HG03565 (cell line): ENCODE measurements at regions not wholly inside any gene's neighbourhood (a gene's known extent, or its start where the extent isn't known, plus 50 kb on each side); places are given as distances from the start of the nearest gene placed in this dataset.
"Not testable (repeated sequence)": the region's sequence is repeated elsewhere in the genome, so short reads cannot be mapped to it uniquely, and the experiment has no call there.

Experiments used
- ATAC-seq: cut with Tn5 transposase; IDR thresholded peaks from one replicate; pipeline ENCODE4 v1.9.1; 2021; ENCODE audit warnings: mild to moderate bottlenecking, moderate library complexity; ENCODE audit not compliant: unreplicated experiment

DNA sequence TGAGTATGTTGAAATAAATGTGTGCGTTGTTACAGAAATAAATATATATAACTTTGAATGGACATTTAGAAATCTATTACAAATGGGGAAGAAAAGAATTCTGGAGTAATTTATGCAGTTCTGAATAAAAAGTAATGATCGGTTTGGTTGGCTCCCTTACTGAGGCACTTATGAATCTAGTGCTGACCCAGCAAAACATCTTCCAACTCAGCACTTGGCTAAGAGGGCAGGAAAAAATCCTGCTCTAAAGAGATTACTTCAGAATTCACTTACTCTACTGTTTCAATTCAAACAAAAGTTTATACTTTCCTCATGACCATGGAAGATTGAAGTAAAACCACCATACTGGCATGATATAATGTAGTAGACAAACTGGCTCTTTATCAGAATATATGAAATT is 123.9 kb upstream of the RXFP1 start:
- no peak for ATAC-seq

DNA sequence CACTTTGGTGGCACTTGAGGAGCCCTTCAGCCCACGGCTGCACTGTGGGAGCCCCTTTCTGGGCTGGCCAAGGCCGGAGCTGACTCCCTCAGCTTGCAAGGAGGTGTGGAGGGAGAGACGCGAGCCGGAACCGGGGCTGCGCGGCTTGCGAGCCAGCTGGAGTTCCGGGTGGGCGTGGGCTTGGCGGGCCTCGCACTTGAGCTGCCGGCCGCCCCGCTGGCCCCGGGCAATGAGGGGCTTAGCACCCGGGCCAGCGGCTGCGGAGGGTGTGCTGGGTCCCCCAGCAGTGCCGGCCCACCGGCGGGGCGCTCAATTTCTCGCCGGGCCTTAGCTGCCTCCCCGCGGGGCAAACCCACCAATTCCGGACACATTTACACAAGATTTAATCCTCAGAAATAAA is 113.7 kb upstream of the RXFP1 start:
- ATAC-seq: not testable (repeated sequence)

DNA sequence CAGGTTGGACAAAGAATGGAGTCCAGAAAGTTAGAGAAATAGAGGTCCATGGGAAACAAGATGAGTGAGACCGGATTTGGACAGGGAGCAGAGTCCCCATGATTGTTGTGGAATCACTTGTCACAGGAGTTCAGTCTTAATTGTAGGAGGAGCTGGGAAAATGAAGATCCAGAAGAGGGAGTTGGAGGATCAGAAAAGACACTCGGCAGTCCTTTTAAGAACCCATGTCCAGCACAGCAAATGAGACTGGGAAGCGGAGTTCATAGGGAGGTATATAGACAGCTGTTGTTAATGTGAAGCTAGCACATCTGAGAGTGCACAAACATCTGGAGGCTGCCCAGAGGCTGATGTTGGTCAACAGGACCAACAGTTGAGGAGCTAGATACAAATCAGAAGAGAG is 111.4 kb upstream of the RXFP1 start:
- ATAC-seq: no peak

DNA sequence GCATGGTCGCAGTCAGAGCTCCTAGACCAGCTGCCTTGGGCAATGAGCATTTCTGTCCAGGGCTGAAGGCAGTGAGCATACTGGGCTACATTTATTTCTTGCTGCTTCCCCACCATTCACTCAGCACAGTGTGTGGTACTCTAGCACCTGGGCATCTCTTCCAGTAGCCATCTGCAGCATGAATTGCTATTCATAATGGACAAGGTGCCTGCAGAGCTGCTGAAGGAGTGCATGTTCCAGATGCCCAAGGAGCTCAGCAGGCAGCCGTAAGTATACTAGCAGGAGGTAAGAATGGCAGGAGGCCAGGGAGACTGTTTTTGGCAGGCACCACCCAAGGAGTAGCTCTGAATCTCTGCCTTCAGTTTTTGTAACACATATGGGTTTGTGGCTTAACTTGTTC is 110.4 kb upstream of the RXFP1 start:
- no peak for ATAC-seq

DNA sequence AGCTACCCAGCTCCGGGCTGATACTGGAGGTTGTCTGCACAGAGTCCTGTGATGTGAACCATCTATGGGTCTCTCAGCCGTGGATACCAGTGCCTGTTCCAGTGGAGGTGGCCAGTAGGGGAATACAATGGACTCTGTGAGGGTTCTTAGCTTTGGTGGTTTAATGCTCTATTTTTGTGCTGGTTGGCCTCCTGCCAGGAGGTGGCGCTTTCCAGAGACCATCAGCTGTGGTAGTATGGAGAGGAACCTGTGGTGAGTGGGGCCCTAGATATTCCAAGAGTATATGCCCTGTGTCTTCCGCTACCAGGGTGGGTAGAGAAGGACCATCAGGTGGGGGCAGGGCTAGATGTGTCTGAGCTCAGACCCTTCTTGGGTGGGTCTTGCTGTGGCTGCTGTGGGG is 103.0 kb upstream of the RXFP1 start:
- ATAC-seq: not testable (repeated sequence)

DNA sequence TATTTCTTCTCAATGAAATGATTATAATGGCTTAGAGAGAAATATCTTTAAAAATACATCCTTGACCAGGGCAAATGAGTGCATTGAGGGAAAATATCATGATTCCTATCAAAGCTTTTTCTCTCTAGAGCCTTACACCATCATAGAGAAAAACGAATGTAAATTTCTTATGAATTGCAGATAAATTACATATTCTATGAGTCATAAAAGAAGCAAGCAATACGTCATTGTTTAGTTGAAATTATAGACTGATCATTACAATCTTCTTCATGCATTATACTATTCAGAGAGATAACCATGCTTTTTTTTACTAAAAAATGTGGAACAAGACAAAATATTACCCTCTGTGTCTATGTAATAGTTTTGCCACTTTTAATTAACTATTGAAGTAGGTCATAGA is 100.9 kb upstream of the RXFP1 start:
- no peak for ATAC-seq

DNA sequence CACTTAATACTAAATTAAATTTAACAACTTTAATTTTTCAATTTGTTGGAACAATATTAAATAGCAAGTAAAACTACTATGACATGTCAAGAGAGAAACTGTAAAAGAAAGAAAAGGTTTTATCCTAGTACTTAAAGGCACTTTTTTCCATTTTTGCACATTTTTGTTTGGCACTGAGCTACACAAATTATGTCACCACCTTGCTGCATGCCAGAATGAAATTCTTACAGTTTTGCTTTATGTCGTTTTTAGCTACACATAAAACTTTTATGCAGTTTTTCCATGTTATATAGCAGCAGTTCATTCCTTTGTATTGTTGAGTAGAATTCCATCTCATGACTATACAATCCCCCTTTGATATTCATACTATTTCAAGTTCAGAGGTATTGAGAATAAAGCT is 99.1 kb upstream of the RXFP1 start:
- no peak for ATAC-seq

DNA sequence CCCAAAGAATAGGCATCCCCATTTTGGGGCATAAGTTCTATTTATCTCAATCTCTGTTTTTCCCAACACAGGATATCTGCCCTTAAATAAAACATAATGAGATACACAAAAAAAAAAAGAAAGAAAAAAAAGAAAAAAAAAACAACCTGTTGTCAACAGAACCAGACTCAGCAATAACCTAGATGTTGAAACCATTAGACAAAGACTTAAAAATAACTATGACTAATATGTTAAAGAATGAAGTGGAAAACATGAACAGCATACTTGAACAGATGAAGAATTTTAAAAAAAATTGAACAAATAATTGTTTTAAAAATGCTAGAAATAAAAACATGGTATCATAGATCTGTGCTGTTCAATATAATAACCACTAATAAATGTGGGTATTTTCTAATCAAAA is 93.4 kb upstream of the RXFP1 start:
- no peak for ATAC-seq

DNA sequence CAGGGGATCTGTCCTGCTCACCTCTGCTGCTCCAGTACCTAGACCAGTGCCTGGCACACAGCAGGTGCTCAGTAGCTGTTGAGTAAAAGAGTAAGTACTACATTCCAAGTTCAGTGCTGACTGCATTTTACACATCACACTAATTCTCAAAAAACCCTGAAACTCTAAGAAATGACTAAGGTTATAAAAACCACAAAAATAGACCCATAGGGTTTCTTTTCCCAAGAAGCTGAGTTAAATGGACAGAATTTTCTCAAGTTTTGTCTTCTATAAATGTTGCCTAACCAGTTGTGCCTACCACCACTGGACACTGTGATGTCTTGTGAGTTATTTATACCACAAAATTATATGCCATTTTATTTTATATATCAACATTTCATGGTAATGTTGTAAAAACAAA is 78.9 kb upstream of the RXFP1 start:
- ATAC-seq: no peak

DNA sequence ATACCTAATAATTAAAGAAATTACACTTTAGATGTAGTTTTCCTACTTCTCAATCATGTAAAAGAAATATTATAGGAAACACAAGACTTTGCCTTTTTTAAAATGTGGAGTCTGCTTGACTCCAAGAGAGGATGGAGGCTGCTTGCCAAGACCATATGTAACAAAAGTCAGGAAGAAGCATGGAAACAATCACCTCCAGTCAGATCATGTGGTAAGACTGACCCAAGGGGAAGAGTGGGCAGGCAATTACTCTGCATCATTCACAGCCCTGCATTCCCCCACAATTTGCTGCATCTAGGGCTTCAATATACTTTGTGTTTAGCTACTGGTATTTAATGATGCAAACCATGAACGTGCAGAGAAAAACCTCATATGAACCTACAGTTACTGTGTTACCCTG is 78.0 kb upstream of the RXFP1 start:
- no peak for ATAC-seq

DNA sequence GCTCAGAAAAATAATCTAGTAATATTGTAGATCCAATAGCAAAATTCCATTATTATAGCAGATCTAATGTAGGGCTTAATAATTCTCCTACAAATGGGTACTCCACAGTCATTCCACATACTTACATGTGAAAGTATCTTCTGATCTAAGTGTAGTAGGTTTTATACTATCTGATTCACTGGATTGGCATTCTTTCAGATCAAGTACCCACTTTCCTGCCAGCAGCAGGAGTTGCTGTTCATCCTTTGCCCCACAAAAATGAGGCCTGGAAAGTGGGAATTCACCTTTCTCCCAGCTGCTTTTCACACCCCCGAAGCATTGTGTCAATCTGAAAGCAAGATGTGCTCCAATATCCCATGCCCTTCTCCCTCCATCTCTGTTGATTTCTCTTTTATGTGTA is 77.1 kb upstream of the RXFP1 start:
- ATAC-seq: no peak

DNA sequence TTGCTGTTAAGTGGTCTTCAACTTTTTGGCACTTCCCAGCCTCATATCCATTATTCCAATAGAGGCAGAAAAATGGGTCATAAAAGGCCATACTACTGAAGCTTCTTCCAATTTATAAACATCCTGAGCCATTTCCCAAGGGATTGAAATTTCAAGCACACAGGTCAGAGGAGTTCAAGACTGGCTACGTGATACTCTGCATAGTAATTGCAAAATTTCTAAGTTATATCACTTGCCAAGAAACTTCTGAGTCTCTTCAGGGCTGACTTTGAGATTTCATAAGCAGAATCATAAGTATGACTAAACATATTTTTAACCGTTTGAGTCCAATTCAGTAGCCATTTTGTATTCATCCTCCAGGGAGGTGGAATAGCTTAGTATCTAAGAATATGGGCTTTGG is 75.6 kb upstream of the RXFP1 start:
- no peak for ATAC-seq

DNA sequence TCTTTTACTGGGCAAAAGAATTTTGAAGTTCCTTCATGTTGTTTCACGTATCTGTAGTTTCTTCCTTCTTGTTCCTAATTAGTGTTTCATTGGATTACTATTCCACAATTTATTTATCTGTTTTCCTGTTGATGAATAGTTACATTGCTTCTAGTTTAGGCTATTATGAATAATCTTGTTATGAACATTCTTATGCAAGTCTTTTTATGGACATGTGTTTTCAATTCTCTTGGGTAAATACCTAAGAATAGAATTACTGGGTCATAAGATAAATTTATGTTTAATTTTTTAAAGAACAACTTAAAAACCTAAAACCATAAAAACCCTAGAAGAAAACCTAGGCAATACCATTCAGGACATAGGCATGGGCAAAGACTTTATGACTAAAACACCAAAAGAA is 70.9 kb upstream of the RXFP1 start:
- ATAC-seq: no peak

DNA sequence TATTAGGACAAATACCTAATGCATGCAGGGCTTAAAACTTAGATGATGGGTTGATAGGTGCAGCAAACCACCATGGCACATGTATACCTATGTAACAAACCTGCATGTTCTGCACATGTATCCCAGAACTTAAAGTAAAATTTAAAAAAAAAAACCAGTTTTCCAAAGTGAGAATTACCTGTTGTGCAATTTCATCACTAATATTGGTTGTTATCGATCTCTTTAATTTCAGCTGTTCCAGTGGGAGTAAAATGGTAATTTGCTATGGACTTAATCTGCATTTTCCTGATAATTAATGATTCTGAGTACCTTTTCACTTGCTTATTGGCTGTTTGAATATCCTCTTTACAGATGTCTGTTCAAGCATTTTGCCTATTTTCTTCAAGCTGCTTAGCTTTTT is 69.6 kb upstream of the RXFP1 start:
- ATAC-seq: not testable (repeated sequence)

DNA sequence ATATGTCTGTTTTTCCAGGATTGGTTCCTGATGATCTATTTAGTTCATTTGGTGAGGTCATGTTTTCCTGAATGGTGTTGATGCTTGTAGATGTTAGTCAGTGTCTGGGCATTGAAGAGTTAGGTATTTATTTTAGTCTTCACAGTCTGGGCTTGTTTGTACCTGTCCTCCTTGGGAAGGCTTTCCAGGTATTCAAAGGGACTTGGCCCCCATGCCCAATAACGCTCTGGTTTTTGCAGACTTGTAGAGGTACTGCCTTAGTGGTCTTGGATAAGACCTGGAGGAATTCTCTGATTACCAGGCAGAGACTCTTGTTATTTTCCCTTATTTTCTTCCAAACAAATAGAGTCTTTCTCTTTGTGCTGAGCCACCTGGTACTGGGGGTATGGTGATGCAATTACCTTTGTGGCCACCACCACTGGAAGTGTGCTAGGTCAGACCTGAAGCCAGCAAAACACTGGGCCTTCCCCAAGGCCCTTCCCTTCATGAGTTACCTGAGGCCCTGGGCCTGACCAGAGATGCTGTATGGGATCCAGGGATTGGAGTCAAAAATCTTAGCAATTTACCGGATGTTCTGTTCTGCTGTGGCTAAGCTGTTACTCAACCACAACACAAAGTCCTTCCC is 63.3 kb upstream of the RXFP1 start:
- no peak for ATAC-seq

DNA sequence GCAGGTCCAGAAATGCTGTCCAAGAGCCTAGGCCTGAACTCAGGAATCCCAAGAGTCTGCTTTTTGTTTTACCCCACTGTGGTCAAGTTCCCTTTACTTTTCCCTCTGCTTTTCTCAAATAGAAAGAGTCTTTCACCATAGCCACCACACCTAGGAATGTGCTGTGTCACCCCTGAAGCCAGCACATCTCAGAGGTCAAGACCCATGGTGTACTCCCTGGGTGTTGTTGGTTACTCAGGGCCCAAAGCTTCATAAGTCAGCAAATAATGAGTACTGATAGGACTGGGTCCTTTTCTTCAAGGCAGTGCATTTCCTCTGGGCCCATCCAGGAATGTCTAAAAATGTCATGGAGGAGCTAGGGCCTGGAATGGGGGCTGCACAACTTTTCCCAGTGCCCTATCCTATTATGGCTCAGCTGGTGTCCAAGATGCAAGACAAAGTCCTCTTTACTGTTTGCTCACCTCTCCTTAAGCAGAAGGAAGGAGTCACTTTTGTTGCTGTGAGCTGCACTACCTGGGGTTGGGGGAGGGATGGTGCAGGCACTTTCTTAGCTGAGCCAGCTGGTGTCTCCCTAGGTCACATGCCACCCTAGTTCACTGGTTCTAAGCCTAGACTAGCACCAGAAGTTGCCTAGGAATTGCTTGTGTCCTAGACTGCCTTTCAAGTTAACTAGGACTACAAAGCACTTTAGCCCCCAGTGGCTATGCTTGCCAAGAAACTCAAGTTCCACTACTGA is 62.4 kb upstream of the RXFP1 start:
- no peak for ATAC-seq

DNA sequence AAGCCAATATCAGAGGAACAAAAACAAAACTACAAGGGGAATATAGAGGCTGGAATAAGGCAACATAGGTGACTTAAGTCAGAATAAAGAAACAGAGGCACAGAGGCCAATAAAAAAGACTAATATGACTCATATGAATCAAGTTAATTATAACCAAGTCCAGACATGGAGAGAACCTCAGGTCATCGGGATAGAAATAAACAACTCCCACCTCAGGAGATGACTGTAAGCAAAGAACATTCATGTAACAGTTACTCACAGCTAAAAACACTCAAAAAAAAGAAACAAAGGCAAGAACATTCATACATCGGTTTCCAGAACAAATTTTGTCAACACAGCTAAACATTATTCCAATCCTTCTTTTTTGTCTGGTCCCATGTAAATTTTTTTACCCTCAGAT is 60.3 kb upstream of the RXFP1 start:
- no peak for ATAC-seq

DNA sequence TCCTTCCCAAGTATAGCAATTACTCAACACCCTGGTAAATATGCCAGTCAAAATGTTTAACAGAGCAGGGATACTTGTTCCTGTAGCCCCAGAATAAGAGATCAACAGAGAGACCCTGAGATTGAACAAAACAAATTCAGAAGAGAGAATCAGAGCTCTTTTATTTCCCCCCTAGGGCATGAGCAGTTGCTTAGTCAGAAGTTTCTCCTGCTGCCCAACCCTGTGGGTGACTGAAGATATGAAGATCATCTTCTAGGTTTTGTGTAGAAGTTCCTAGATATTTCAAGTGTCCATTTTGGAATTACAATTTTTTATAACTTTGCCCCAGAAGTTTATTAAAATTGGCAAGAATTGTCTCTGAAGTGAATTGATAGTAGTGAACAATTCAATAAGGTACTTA is 59.1 kb upstream of the RXFP1 start:
- ATAC-seq: no peak
